Activated naive CD4-positive, alpha-beta T cell treated with anti-CD3 and anti-CD28 coated beads for 36 hours (primary cell): ENCODE measurements at regions not wholly inside any gene's neighbourhood (a gene's known extent, or its start where the extent isn't known, plus 50 kb on each side); places are given as distances from the start of the nearest gene placed in this dataset.

ENCODE experiments used
- CTCF ChIA-PET: fragments of 350-600 bp; sonication (Branson Sonifier 250); formaldehyde crosslinking; loops from one replicate; lab custom pipeline; 2021; ENCODE audit warnings: antibody characterized with exemption; lab: Charles Lee
- DNase-seq: peaks from one replicate; pipeline ENCODE4 v3.0.0-alpha.2; 2020
- H3K27ac Mint-ChIP-seq: one replicate; pipeline ENCODE4 v1.8.0; 2021; ENCODE audit warnings: mild to moderate bottlenecking, mixed read lengths
- H3K27me3 Mint-ChIP-seq: one replicate; pipeline ENCODE4 v1.8.0; 2021; ENCODE audit warnings: low read depth, mixed read lengths
- H3K36me3 Mint-ChIP-seq: one replicate; pipeline ENCODE4 v1.8.0; 2021; ENCODE audit warnings: low read depth, mixed read lengths
- H3K4me1 Mint-ChIP-seq: one replicate; pipeline ENCODE4 v1.8.0; 2021; ENCODE audit warnings: low read depth, mixed read lengths
- H3K4me3 Mint-ChIP-seq: one replicate; pipeline ENCODE4 v1.8.0; 2021; ENCODE audit warnings: mild to moderate bottlenecking, moderate library complexity, mixed read lengths
- H3K9me3 Mint-ChIP-seq: one replicate; pipeline ENCODE4 v1.8.0; 2021; ENCODE audit warnings: mixed read lengths
- intact Hi-C: fragments of 100-400 bp; cut with micrococcal nuclease; formaldehyde crosslinking; loops from one replicate; pipeline ENCODE4 v1.15.1; 2023

GRCh38 chr9:79877943-79878602 lies 306.3 kb downstream of the TLE4 start:
- no peak for DNase-seq
- no peak overlapping the region for H3K27ac Mint-ChIP-seq
- H3K36me3 Mint-ChIP-seq, result no peaks in the 10 kb centered on the region
- intact Hi-C loops, result no loop called here
- no peak overlapping the region for H3K4me3 Mint-ChIP-seq
- H3K27me3 Mint-ChIP-seq, result no peaks in the 10 kb centered on the region
- peaks cover 34% of the 10 kb centered on the region for H3K4me1 Mint-ChIP-seq
- CTCF ChIA-PET, result no interaction called here
- H3K9me3 Mint-ChIP-seq, result no peaks in the 10 kb centered on the region

GRCh38 chr9:79868567-79869189 lies 296.9 kb downstream of the TLE4 start:
- CTCF ChIA-PET, result no interaction called here
- DNase-seq, result no peak
- Mint-ChIP-seq H3K27ac (no peak overlapping the region), H3K9me3 (no peaks in the 10 kb centered on the region), H3K4me1 (no peaks in the 10 kb centered on the region), H3K36me3 (no peaks in the 10 kb centered on the region), H3K27me3 (no peaks in the 10 kb centered on the region), H3K4me3 (no peak overlapping the region)
- intact Hi-C loops, result no loop called here

- no peak for DNase-seq
- no peaks in the 10 kb centered on the region for H3K27me3 Mint-ChIP-seq
- H3K36me3 Mint-ChIP-seq, result peaks cover 3% of the 10 kb centered on the region
- H3K4me1 Mint-ChIP-seq, result peaks cover 2% of the 10 kb centered on the region
- intact Hi-C loops, result no loop called here
- H3K9me3 Mint-ChIP-seq, result peaks cover 11% of the 10 kb centered on the region
- CTCF ChIA-PET, result no interaction called here
- no peak overlapping the region for H3K27ac Mint-ChIP-seq
- H3K4me3 Mint-ChIP-seq, result no peak overlapping the region
Observed at GRCh38 chr9:79862921-79863890, 291.4 kb downstream of the TLE4 start.

GRCh38 chr9:79858508-79858907 lies 286.7 kb downstream of the TLE4 start:
- CTCF ChIA-PET, result no interaction called here
- H3K27me3 Mint-ChIP-seq, result no peaks in the 10 kb centered on the region
- intact Hi-C loops, result no loop called here
- H3K36me3 Mint-ChIP-seq, result peaks cover 3% of the 10 kb centered on the region
- DNase-seq, result no peak
- peaks cover 9% of the 10 kb centered on the region for H3K4me1 Mint-ChIP-seq
- H3K27ac Mint-ChIP-seq, result no peak overlapping the region
- H3K9me3 Mint-ChIP-seq, result peaks cover 11% of the 10 kb centered on the region
- no peak overlapping the region for H3K4me3 Mint-ChIP-seq

- no peaks in the 10 kb centered on the region for H3K36me3 Mint-ChIP-seq
Observed at GRCh38 chr9:79857188-79857587, 285.4 kb downstream of the TLE4 start.

GRCh38 chr9:79847074-79847473 lies 275.3 kb downstream of the TLE4 start:
- no peak overlapping the region for H3K27ac Mint-ChIP-seq
- no peaks in the 10 kb centered on the region for H3K27me3 Mint-ChIP-seq
- CTCF ChIA-PET, result no interaction called here
- H3K4me3 Mint-ChIP-seq, result no peak overlapping the region
- no peaks in the 10 kb centered on the region for H3K4me1 Mint-ChIP-seq
- H3K36me3 Mint-ChIP-seq, result peaks cover 10% of the 10 kb centered on the region
- no peak for DNase-seq
- H3K9me3 Mint-ChIP-seq, result peaks cover 18% of the 10 kb centered on the region
- intact Hi-C loops, result no loop called here

More at GRCh38 chr9:79857188-79857587, 285.4 kb downstream of the TLE4 start:
- CTCF ChIA-PET, result no interaction called here
- DNase-seq, result no peak
- intact Hi-C loops, result no loop called here
- Mint-ChIP-seq H3K9me3 (peaks cover 8% of the 10 kb centered on the region), H3K4me3 (no peak overlapping the region), H3K27me3 (no peaks in the 10 kb centered on the region), H3K4me1 (peaks cover 9% of the 10 kb centered on the region), H3K27ac (no peak overlapping the region)

- CTCF ChIA-PET, result no interaction called here
- no peak overlapping the region for H3K4me3 Mint-ChIP-seq
Observed at GRCh38 chr9:79829566-79830302, 258.0 kb downstream of the TLE4 start.

GRCh38 chr9:79824265-79824664 lies 252.5 kb downstream of the TLE4 start:
- Mint-ChIP-seq H3K4me3 (no peak overlapping the region), H3K36me3 (no peaks in the 10 kb centered on the region), H3K4me1 (peaks cover 6% of the 10 kb centered on the region), H3K9me3 (no peaks in the 10 kb centered on the region), H3K27ac (no peak overlapping the region), H3K27me3 (no peaks in the 10 kb centered on the region)
- intact Hi-C loops, result no loop called here
- no peak for DNase-seq
- CTCF ChIA-PET, result no interaction called here

More at GRCh38 chr9:79829566-79830302, 258.0 kb downstream of the TLE4 start:
- H3K4me1 Mint-ChIP-seq, result peaks cover under 1% of the 10 kb centered on the region
- no peaks in the 10 kb centered on the region for H3K36me3 Mint-ChIP-seq
- no peaks in the 10 kb centered on the region for H3K9me3 Mint-ChIP-seq
- no peak overlapping the region for H3K27ac Mint-ChIP-seq
- no peaks in the 10 kb centered on the region for H3K27me3 Mint-ChIP-seq
- DNase-seq, result no peak
- intact Hi-C loops, result no loop called here

GRCh38 chr9:79817438-79818004 lies 245.8 kb downstream of the TLE4 start:
- peaks cover 8% of the 10 kb centered on the region for H3K4me1 Mint-ChIP-seq
- no peak overlapping the region for H3K4me3 Mint-ChIP-seq
- H3K27ac Mint-ChIP-seq, result no peak overlapping the region
- no peaks in the 10 kb centered on the region for H3K9me3 Mint-ChIP-seq
- peak; percentile 37 for DNase-seq
- H3K27me3 Mint-ChIP-seq, result no peaks in the 10 kb centered on the region
- intact Hi-C loops, result no loop called here
- no peaks in the 10 kb centered on the region for H3K36me3 Mint-ChIP-seq
- CTCF ChIA-PET, result interaction anchor here (1.1 kb wide), 1 partner anchor 66 kb away, joined by 3 read pairs; no protein-coding TSS in a partner anchor

- Mint-ChIP-seq H3K36me3 (no peaks in the 10 kb centered on the region), H3K27me3 (no peaks in the 10 kb centered on the region), H3K27ac (no peak overlapping the region), H3K4me3 (no peak overlapping the region), H3K4me1 (peaks cover 23% of the 10 kb centered on the region), H3K9me3 (no peaks in the 10 kb centered on the region)
- CTCF ChIA-PET, result no interaction called here
- intact Hi-C loops, result loop anchor here (2.0 to 5.0 kb wide), 5 partner anchors 68 to 336 kb away; partner anchors contain the start of gene TLE4
- DNase-seq, result no peak
Observed at GRCh38 chr9:79813258-79813638, 241.5 kb downstream of the TLE4 start.

GRCh38 chr9:79812507-79813257 lies 240.9 kb downstream of the TLE4 start:
- DNase-seq, result peak; percentile 56
- H3K36me3 Mint-ChIP-seq, result no peaks in the 10 kb centered on the region
- H3K4me1 Mint-ChIP-seq, result peaks cover 23% of the 10 kb centered on the region
- intact Hi-C loops, result loop anchor here (2.0 to 5.0 kb wide), 5 partner anchors 68 to 335 kb away; partner anchors contain the start of gene TLE4
- peak overlapping the region; percentile 47 for H3K4me3 Mint-ChIP-seq
- CTCF ChIA-PET, result no interaction called here
- no peaks in the 10 kb centered on the region for H3K27me3 Mint-ChIP-seq
- H3K9me3 Mint-ChIP-seq, result no peaks in the 10 kb centered on the region
- no peak overlapping the region for H3K27ac Mint-ChIP-seq
